OCI-LY1 (cell line): ENCODE measurements at regions not wholly inside any gene's neighbourhood (a gene's known extent, or its start where the extent isn't known, plus 50 kb on each side); places are given as distances from the start of the nearest gene placed in this dataset.

Source experiments
- EZH2 ChIP-seq: fragments of 200-600 bp; sonication (generic), shearing (Covaris generic); IDR thresholded peaks from 2 replicates; pipeline ENCODE4 v1.8.0; 2017; ENCODE audit warnings: borderline replicate concordance, mixed run types, mild to moderate bottlenecking, antibody characterized with exemption, low read length, moderate library complexity, mixed read lengths
- TF ChIP-seq, protein P1 (sequence below): fragments of 200-600 bp; sonication (generic), shearing (Covaris generic); IDR thresholded peaks from 2 replicates; pipeline ENCODE4 v1.5.1; 2017; ENCODE audit warnings: mild to moderate bottlenecking, antibody characterized with exemption, low read length, moderate library complexity, mixed read lengths

DNA sequence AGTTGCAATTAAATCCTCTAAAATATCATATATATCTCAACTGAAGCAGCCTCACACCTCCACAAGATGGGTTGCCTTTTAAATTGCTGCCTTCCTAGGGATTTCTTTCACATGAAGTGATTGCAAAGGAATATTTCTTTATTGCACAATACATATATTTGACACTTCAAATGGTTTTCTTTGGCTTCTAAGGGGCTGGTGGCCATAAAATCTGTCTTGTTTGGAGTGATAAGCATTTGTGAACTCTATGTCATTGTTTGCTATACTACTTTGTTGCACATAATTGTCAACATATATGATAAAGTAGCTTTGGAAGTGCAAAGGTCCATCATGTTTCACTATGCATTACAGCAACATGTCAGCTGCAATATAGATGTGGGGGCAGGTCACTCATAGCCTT is 2380.9 kb downstream of the PCDH9 start:
- TF ChIP-seq, protein P1, sequence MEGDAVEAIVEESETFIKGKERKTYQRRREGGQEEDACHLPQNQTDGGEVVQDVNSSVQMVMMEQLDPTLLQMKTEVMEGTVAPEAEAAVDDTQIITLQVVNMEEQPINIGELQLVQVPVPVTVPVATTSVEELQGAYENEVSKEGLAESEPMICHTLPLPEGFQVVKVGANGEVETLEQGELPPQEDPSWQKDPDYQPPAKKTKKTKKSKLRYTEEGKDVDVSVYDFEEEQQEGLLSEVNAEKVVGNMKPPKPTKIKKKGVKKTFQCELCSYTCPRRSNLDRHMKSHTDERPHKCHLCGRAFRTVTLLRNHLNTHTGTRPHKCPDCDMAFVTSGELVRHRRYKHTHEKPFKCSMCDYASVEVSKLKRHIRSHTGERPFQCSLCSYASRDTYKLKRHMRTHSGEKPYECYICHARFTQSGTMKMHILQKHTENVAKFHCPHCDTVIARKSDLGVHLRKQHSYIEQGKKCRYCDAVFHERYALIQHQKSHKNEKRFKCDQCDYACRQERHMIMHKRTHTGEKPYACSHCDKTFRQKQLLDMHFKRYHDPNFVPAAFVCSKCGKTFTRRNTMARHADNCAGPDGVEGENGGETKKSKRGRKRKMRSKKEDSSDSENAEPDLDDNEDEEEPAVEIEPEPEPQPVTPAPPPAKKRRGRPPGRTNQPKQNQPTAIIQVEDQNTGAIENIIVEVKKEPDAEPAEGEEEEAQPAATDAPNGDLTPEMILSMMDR, result no peak
- TF ChIP-seq EZH2, result no peak
